HG03060 (cell line): ENCODE measurements at regions not wholly inside any gene's neighbourhood (a gene's known extent, or its start where the extent isn't known, plus 50 kb on each side); places are given as distances from the start of the nearest gene placed in this dataset.

Experiments
- ATAC-seq: cut with Tn5 transposase; IDR thresholded peaks from one replicate; pipeline ENCODE4 v1.9.1; 2021; ENCODE audit warnings: low read depth, moderate number of reproducible peaks; ENCODE audit not compliant: unreplicated experiment

GRCh38 chr12:93011100-93011499 is 82.0 kb upstream of the EEA1 start:
- no peak for ATAC-seq

GRCh38 chr12:93015871-93016751 is 87.0 kb upstream of the EEA1 start:
- ATAC-seq = no peak

- ATAC-seq = no peak
These were observed 87.8 kb upstream of the EEA1 start for GRCh38 chr12:93016752-93017350.

GRCh38 chr12:93018610-93019009 is 89.5 kb upstream of the EEA1 start:
- no peak for ATAC-seq

- no peak for ATAC-seq
These were observed 90.3 kb upstream of the EEA1 start for GRCh38 chr12:93019212-93019927.

- no peak for ATAC-seq
These were observed 91.0 kb upstream of the EEA1 start for GRCh38 chr12:93019975-93020630.

- no peak for ATAC-seq
These were observed 91.8 kb upstream of the EEA1 start for GRCh38 chr12:93020631-93021597.

GRCh38 chr12:93022603-93023340 is 93.7 kb upstream of the EEA1 start:
- ATAC-seq = no peak

GRCh38 chr12:93025145-93026103 is 96.3 kb upstream of the EEA1 start:
- no peak for ATAC-seq

GRCh38 chr12:93027041-93027440 is 97.9 kb upstream of the EEA1 start:
- no peak for ATAC-seq

- ATAC-seq = no peak
These were observed 100.0 kb upstream of the EEA1 start for GRCh38 chr12:93029091-93029490.

GRCh38 chr12:93031028-93031427 is 101.9 kb upstream of the EEA1 start:
- no peak for ATAC-seq

- ATAC-seq = no peak
These were observed 103.7 kb upstream of the EEA1 start for GRCh38 chr12:93032758-93033157.

GRCh38 chr12:93033948-93034347 is 104.9 kb upstream of the EEA1 start:
- no peak for ATAC-seq

GRCh38 chr12:93039062-93039461 is 110.0 kb upstream of the EEA1 start:
- ATAC-seq = no peak

- ATAC-seq = no peak
These were observed 110.8 kb upstream of the EEA1 start for GRCh38 chr12:93039930-93040329.

- no peak for ATAC-seq
These were observed 111.3 kb upstream of the EEA1 start for GRCh38 chr12:93040367-93040766.

GRCh38 chr12:93041416-93041815 is 112.3 kb upstream of the EEA1 start:
- ATAC-seq = no peak
